Neural cell (in vitro differentiated cells): ENCODE measurements at regions not wholly inside any gene's neighbourhood (a gene's known extent, or its start where the extent isn't known, plus 50 kb on each side); places are given as distances from the start of the nearest gene placed in this dataset.
"Not testable (repeated sequence)": the region's sequence is repeated elsewhere in the genome, so short reads cannot be mapped to it uniquely, and the experiment has no call there.

Source experiments
- H2AFZ ChIP-seq: fragments of 200-600, 300-800 bp; sonication (generic), shearing (Covaris generic); 2 replicates; pipeline ENCODE4 v1.6.0; 2014; ENCODE audit warnings: low read depth, mild to moderate bottlenecking, antibody characterized with exemption, low read length, moderate library complexity
- H3F3A ChIP-seq: fragments of 200-600 bp; shearing (Covaris generic); 2 replicates; pipeline ENCODE4 v1.6.1; 2016; ENCODE audit warnings: mild to moderate bottlenecking, moderate library complexity, mixed read lengths, antibody characterized with exemption, low read length; ENCODE audit not compliant: insufficient read depth, poor library complexity, severe bottlenecking
- H3K27ac ChIP-seq: fragments of 200-600, 300-800 bp; sonication (generic), shearing (Covaris generic); 2 replicates; pipeline ENCODE4 v1.5.1; 2014; ENCODE audit warnings: mild to moderate bottlenecking, low read length, moderate library complexity
- H3K27me3 ChIP-seq: fragments of 300-800, 200-600 bp; sonication (generic), shearing (Covaris generic); 2 replicates; pipeline ENCODE4 v1.6.0; 2014; ENCODE audit warnings: mild to moderate bottlenecking, low read depth, low read length, moderate library complexity; ENCODE audit not compliant: insufficient read depth
- H3K36me3 ChIP-seq: fragments of 300-800, 200-600 bp; sonication (generic), shearing (Covaris generic); 2 replicates; pipeline ENCODE4 v1.5.1; 2014; ENCODE audit warnings: mild to moderate bottlenecking, antibody characterized with exemption, low read length, moderate library complexity; ENCODE audit not compliant: insufficient read depth
- H3K4me2 ChIP-seq: fragments of 300-800, 200-600 bp; sonication (generic), shearing (Covaris generic); 2 replicates; pipeline ENCODE4 v1.6.0; 2014; ENCODE audit warnings: mild to moderate bottlenecking, low read length
- H3K4me3 ChIP-seq: fragments of 300-800, 200-600 bp; sonication (generic), shearing (Covaris generic); 2 replicates; pipeline ENCODE4 v1.5.1; 2014; ENCODE audit warnings: mild to moderate bottlenecking, low read length, moderate library complexity
- H3K79me2 ChIP-seq: fragments of 200-600 bp; shearing (Covaris generic); replicated peaks from 2 replicates; pipeline ENCODE4 v1.6.0; 2014; ENCODE audit warnings: mild to moderate bottlenecking, low read length, moderate library complexity; ENCODE audit not compliant: insufficient read depth
- H3K9ac ChIP-seq: fragments of 300-800, 200-600 bp; sonication (generic), shearing (Covaris generic); 2 replicates; pipeline ENCODE4 v1.6.1; 2016; ENCODE audit warnings: mild to moderate bottlenecking, low read length, mixed read lengths
- H3K9me2 ChIP-seq: fragments of 200-600 bp; shearing (Covaris generic); 2 replicates; pipeline ENCODE4 v1.6.1; 2016; ENCODE audit warnings: mild to moderate bottlenecking, low read length, mixed read lengths; ENCODE audit not compliant: insufficient read depth
- H3K9me3 ChIP-seq: fragments of 200-600, 300-800 bp; sonication (generic), shearing (Covaris generic); 2 replicates; pipeline ENCODE4 v1.6.1; 2016; ENCODE audit warnings: mild to moderate bottlenecking, mixed run types, low read length, moderate library complexity, mixed read lengths
- H4K20me1 ChIP-seq: fragments of 200-600 bp; shearing (Covaris generic); 2 replicates; pipeline ENCODE4 v1.6.1; 2016; ENCODE audit warnings: mild to moderate bottlenecking, mixed run types; ENCODE audit not compliant: insufficient read depth
- CTCF ChIP-seq: fragments of 450-650 bp; IDR thresholded peaks from 2 replicates; pipeline ENCODE4 v1.5.1; 2014; ENCODE audit warnings: antibody characterized with exemption, mild to moderate bottlenecking, moderate library complexity; ENCODE audit not compliant: poor library complexity, severe bottlenecking
- EP300 ChIP-seq: fragments of 450-650 bp; conservative IDR thresholded peaks from 2 replicates; pipeline ENCODE4 v1.6.1; 2014; ENCODE audit warnings: antibody characterized with exemption, mild to moderate bottlenecking, moderate library complexity; ENCODE audit not compliant: poor library complexity, severe bottlenecking
- EZH2 ChIP-seq: fragments of 200-600, 300-800 bp; shearing (Covaris generic), sonication (generic); IDR thresholded peaks from 2 replicates; pipeline ENCODE4 v1.6.1; 2014; ENCODE audit warnings: antibody characterized with exemption, low read length, borderline replicate concordance, mild to moderate bottlenecking; ENCODE audit not compliant: insufficient read depth, poor library complexity, severe bottlenecking
- MXI1 ChIP-seq: fragments of 450-650 bp; conservative IDR thresholded peaks from 2 replicates; pipeline ENCODE4 v1.6.1; 2014; ENCODE audit warnings: antibody characterized with exemption, mild to moderate bottlenecking; ENCODE audit not compliant: poor library complexity, severe bottlenecking
- POLR2AphosphoS5 ChIP-seq: IDR thresholded peaks from 2 replicates; pipeline ENCODE4 v1.6.1; 2012
- RAD21 ChIP-seq: fragments of 450-650 bp; conservative IDR thresholded peaks from 2 replicates; pipeline ENCODE4 v1.6.1; 2014; ENCODE audit warnings: antibody characterized with exemption, mild to moderate bottlenecking, moderate library complexity
- REST ChIP-seq: IDR thresholded peaks from 2 replicates; pipeline ENCODE4 v1.6.1; 2012; ENCODE audit warnings: borderline replicate concordance
- SMC3 ChIP-seq: fragments of 450-650 bp; conservative IDR thresholded peaks from 2 replicates; pipeline ENCODE4 v1.6.1; 2014; ENCODE audit warnings: antibody characterized with exemption, mild to moderate bottlenecking, moderate library complexity; ENCODE audit not compliant: poor library complexity
- TAF1 ChIP-seq: IDR thresholded peaks from 2 replicates; pipeline ENCODE4 v1.6.1; 2012; ENCODE audit warnings: low read depth

- Histone ChIP-seq H3K27me3 (no peaks in the 10 kb centered on the region), H3K36me3 (no peaks in the 10 kb centered on the region), H3K27ac (no peak overlapping the region), H2AFZ (no peak overlapping the region), H3K79me2 (no peaks in the 10 kb centered on the region), H4K20me1 (no peaks in the 10 kb centered on the region), H3F3A (no peaks in the 10 kb centered on the region), H3K9ac (no peak overlapping the region), H3K9me3 (no peaks in the 10 kb centered on the region), H3K4me3 (no peak overlapping the region), H3K9me2 (no peaks in the 10 kb centered on the region), H3K4me2 (no peak overlapping the region)
- TF ChIP-seq MXI1 (no peak), POLR2AphosphoS5 (no peak), RAD21 (no peak), REST (no peak), EZH2 (no peak), SMC3 (no peak), TAF1 (no peak), EP300 (no peak), CTCF (no peak)
Observed at GRCh38 chr4:99735822-99736221, 78.2 kb upstream of the C4orf54 start.

GRCh38 chr4:99734583-99735322 is 77.1 kb upstream of the C4orf54 start:
- TF ChIP-seq EZH2 (no peak), SMC3 (no peak), RAD21 (no peak), REST (no peak), MXI1 (no peak), TAF1 (no peak), POLR2AphosphoS5 (no peak), EP300 (no peak), CTCF (no peak)
- H3K27ac ChIP-seq: no peak overlapping the region
- no peak overlapping the region for H3K4me2 ChIP-seq
- H3K4me3 ChIP-seq: no peak overlapping the region
- no peak overlapping the region for H3K9ac ChIP-seq
- H3K9me2 ChIP-seq: no peaks in the 10 kb centered on the region
- H3F3A ChIP-seq: no peaks in the 10 kb centered on the region
- H3K27me3 ChIP-seq: no peaks in the 10 kb centered on the region
- H2AFZ ChIP-seq: no peak overlapping the region
- no peaks in the 10 kb centered on the region for H3K9me3 ChIP-seq
- no peaks in the 10 kb centered on the region for H3K79me2 ChIP-seq
- H4K20me1 ChIP-seq: no peaks in the 10 kb centered on the region
- no peaks in the 10 kb centered on the region for H3K36me3 ChIP-seq

GRCh38 chr4:99733455-99733854 is 75.8 kb upstream of the C4orf54 start:
- H3K4me3 ChIP-seq, H3K36me3 ChIP-seq, H2AFZ ChIP-seq, H3K27ac ChIP-seq, H3K4me2 ChIP-seq, H3K9me3 ChIP-seq, H4K20me1 ChIP-seq, H3K27me3 ChIP-seq, H3K79me2 ChIP-seq, H3K9ac ChIP-seq, H3K9me2 ChIP-seq, H3F3A ChIP-seq: not testable (repeated sequence)
